GM21786 (cell line): ENCODE measurements at regions not wholly inside any gene's neighbourhood (a gene's known extent, or its start where the extent isn't known, plus 50 kb on each side); places are given as distances from the start of the nearest gene placed in this dataset.

Experiments used
- ATAC-seq: cut with Tn5 transposase; IDR thresholded peaks from one replicate; pipeline ENCODE4 v1.9.1; 2021; ENCODE audit not compliant: unreplicated experiment

GRCh38 chr6:139593081-139593480, 218.6 kb upstream of the CITED2 start:
- no peak for ATAC-seq

- ATAC-seq: no peak
These were observed 217.6 kb upstream of the CITED2 start for GRCh38 chr6:139592011-139592410.

- no peak for ATAC-seq
These were observed 216.8 kb upstream of the CITED2 start for GRCh38 chr6:139591075-139591865.

GRCh38 chr6:139590206-139590605, 215.8 kb upstream of the CITED2 start:
- ATAC-seq: no peak

GRCh38 chr6:139588734-139589593, 214.5 kb upstream of the CITED2 start:
- ATAC-seq: no peak

- no peak for ATAC-seq
These were observed 213.7 kb upstream of the CITED2 start for GRCh38 chr6:139588076-139588639.

GRCh38 chr6:139587469-139587868, 213.0 kb upstream of the CITED2 start:
- ATAC-seq: no peak

GRCh38 chr6:139586273-139586672, 211.8 kb upstream of the CITED2 start:
- ATAC-seq: no peak

GRCh38 chr6:139584599-139584998, 210.2 kb upstream of the CITED2 start:
- ATAC-seq: no peak

GRCh38 chr6:139583420-139583819, 209.0 kb upstream of the CITED2 start:
- no peak for ATAC-seq

GRCh38 chr6:139582956-139583355, 208.5 kb upstream of the CITED2 start:
- no peak for ATAC-seq

GRCh38 chr6:139581485-139581865, 207.0 kb upstream of the CITED2 start:
- no peak for ATAC-seq

- peak; percentile 80 for ATAC-seq
These were observed 206.4 kb upstream of the CITED2 start for GRCh38 chr6:139580592-139581484.

- no peak for ATAC-seq
These were observed 203.5 kb upstream of the CITED2 start for GRCh38 chr6:139577763-139578604.

- no peak for ATAC-seq
These were observed 202.8 kb upstream of the CITED2 start for GRCh38 chr6:139577124-139577762.

GRCh38 chr6:139572001-139572400, 197.6 kb upstream of the CITED2 start:
- no peak for ATAC-seq

GRCh38 chr6:139570166-139570565, 195.7 kb upstream of the CITED2 start:
- ATAC-seq: no peak

- ATAC-seq: no peak
These were observed 195.1 kb upstream of the CITED2 start for GRCh38 chr6:139569566-139569965.

GRCh38 chr6:139568956-139569538, 194.6 kb upstream of the CITED2 start:
- ATAC-seq: no peak
